ENCODE measurements at regions not wholly inside any gene's neighbourhood (a gene's known extent, or its start where the extent isn't known, plus 50 kb on each side); places are given as distances from the start of the nearest gene placed in this dataset.
"Not testable (repeated sequence)": the region's sequence is repeated elsewhere in the genome, so short reads cannot be mapped to it uniquely, and the experiment has no call there.

DNA sequence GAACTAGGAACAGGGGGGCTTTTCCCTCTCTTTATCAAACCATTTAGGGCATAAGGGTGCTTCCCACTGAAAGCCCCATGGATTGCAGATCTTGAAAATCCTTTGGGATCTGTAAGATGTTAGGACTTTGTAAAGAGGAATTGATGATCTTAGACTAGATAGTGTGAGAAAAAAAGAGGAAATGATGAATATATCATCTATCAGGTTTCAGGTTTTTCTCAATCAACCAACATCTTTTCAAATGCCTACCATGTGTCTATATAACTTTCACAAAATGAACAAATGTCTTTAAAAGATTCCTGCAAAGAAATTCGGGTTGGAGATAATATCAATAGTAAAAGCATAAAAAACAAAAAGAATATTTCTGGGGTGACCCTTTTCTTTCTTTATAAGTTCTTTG is 50.1 kb downstream of the KCNC4 start:
- DNase-seq (ENCODE audit: low spot score): no peak

DNA sequence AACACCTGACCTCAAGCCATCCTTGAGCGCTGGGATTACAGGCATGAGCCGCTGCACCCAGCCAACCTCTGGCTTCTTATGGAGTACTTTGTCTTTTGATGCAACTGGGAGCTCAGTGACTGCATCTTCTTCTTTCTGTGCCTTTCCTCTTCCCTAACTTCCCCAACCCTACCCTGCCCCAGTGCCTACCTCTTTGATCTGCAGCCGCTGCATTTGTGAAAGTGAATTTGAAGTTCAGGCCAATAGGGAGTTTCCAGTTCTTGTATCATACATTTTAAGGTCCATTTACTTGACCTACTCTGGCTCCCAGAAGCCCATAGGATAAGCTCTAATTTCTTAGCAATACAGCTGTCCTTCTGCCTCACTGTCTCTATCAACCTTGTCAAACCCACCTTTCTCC is 52.2 kb downstream of the KCNC4 start:
- DNase-seq (ENCODE audit: low spot score): no peak

DNA sequence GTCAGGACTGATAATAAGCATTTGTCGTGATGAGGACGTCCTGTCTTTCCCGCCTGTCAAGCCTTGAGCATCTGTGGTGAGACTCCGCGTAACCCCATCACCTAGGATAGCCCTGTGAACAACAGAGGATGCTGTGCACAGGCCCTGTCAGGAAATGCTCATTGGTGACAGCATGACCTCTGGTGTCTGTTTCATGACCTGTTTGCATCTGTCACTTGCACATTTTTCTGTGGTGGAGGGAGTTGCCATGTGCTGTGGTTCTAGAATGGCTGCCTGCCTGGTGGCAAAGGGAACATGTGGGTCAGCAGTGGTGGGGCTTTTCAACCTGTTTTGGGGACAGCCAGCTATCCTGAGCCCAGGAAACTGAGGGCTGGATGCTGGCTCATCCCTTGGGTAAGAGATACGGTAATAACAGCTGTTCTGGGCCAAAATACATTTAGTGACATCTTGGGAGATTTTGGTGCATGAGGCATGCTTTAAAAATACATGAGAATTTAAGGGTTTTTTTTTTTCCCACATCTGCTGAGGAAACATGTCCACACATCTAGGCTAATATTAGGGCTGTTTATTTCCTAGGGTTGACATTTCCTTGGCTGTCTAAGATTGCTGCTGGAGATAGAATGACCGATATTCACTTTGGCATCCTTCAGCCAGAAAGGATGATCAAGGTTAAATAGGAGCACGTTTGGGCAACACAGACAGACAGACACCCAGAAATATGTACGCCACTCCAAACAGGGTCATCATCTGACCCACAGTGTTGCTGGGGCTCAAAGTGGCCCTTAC is 52.9 kb downstream of the KCNC4 start:
- DNase-seq (ENCODE audit: low spot score): no peak

DNA sequence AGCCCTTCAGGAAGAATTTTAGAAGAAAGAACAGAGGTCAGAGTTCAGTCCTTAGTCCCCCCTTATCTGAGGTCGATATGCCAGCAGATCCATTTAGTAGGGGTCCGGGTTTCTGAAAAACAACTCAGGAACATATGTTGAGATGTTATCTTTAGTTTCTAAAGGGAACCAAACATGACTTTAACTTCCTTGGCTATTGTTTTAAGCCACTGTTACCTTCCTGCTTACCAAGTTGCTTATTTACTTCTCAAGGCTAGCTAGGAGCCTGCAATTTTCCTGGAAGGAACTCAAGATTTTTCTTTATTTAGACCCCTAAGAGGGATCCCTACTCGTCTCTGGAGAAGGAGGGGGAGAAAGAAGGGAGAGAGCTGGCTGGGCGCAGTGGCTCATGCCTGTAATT is 54.3 kb downstream of the KCNC4 start:
- no peak for DNase-seq (ENCODE audit: low spot score)

DNA sequence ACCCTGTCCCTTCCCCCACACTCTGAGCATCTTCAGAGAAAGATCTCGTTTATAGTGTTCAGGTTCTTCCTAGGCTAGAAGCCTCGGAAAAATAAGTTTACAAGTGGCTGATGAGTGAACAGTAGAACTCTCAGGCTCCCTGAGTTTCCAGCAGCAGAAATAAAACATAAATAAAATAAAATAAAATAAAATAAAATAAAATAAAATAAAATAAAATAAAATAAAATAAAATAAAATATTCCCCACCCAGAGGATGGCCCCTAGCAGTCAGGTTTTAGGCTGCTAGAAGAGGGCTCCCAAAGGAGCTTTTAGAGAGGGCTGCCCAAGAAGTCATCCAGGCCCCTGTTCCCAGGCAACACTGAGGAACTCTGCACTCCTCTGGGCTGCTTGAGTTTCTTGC is 55.1 kb downstream of the KCNC4 start:
- DNase-seq (ENCODE audit: low spot score): no peak

DNA sequence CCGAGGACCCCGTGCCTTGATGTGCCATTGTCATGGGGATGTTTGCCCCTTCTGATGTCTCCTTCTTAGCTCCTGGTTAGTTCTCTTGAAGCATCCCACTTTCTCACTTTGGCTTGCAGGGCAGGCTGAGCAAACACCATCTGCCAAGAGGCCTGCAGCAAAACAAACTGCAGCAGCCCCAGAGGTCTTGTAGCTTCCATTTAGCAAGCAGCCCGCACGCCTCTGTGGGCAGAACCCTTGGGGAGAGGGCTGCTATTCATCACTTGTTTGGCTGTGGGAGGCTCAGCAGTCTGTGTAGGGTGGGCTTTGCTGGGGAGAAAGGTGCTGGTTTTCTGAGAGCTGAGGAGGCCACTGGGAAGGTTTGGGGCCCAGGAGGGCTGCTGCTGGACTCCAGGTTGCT is 56.7 kb downstream of the KCNC4 start:
- DNase-seq (ENCODE audit: low spot score): no peak

DNA sequence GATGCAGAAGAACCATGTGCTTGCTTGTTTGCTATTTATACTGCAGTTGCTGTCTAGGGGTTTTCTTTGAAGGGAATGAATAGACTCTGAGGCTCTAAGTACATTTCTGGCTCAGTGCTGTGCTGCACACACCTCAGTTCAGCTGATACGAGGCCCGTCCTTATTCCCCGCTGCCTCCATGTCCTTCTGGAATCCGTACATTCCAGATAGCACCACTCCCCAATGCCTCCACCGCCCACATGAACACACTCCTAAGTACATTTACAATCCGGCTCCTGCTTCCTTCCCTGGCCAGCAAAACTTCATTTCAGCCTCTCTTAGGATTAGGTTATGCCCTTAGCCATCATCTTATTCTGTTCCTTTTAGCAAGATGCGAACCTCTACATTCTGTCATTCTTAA is 57.1 kb downstream of the KCNC4 start:
- DNase-seq (ENCODE audit: low spot score): no peak

DNA sequence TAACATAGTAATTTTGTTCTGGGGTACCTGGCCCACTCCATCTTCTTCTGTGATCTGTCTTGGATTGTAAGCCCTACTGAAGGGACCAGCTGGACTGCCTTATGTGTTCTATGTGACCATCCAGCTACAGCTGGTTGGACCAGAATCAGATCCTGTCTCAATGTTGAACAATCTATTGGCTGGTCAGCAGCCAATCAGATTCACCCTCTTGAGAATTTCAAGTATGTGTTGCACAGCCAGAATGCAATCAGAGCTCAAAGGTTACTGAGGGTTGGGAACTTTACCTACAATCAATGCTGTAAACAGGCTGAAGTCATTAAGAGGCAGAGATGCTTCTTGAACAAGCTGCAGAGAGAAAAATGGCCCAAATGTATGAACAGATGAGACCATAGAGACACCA is 61.9 kb downstream of the KCNC4 start:
- no peak for DNase-seq (ENCODE audit: low spot score)

DNA sequence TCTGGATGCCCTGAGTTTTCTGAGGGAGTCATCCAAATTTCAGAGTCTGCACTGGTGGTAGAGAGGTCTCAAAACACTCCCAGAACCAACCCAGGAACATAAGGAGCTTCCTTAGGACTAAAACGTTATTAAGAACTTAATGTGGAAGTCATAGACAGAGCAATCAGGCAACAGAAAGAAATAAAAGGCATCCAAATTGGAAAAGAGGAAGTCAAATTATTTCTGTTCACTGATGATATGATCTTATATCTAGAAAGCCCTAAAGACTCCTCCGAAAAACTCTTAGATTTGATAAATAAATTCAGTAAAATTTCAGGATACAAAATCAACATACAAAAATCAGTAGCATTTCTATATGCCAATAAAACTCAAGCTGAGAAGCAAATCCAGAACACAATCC is 63.7 kb downstream of the KCNC4 start:
- not testable (repeated sequence) for DNase-seq (ENCODE audit: low spot score)

DNA sequence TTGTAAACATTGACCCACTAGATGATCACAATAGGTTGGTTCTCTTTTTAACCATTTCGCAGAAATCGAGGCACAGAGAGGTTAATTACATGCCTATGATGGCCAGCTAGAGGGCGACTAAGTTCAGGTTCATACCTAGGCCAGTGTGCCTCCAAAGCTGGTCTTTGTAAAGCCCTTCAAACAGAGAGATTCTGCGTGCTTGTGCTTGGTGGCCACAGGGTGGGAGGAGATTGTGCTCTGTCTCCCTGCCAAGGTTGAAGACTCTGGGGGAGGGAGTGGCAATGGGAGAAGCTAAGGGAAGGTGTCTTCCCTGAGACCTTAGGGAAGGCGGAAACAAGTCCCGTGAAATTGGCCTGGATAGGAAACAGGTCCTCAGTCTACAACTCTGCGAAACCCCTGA is 59.1 kb upstream of the RBM15 start:
- DNase-seq (ENCODE audit: low spot score): no peak

DNA sequence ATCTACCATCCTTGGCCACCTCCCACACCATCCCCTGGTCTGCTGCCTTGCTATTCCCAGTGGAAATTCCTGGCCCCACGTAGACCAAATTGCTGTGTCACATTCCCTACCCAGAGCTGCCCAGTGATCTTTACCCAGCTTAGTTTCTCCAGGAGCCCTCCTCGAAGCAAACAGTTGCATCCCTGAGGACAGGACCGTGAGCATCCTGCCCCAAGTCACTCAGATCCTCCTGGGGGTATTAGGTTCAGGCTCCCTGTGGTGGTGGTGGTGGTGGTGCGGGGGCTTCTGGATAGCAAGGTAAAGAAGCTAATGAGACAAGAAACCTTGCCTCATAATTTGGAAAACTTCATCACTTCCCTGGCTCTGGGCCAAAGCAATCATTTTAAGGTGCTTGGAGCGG is 58.4 kb upstream of the RBM15 start:
- DNase-seq (ENCODE audit: low spot score): no peak

DNA sequence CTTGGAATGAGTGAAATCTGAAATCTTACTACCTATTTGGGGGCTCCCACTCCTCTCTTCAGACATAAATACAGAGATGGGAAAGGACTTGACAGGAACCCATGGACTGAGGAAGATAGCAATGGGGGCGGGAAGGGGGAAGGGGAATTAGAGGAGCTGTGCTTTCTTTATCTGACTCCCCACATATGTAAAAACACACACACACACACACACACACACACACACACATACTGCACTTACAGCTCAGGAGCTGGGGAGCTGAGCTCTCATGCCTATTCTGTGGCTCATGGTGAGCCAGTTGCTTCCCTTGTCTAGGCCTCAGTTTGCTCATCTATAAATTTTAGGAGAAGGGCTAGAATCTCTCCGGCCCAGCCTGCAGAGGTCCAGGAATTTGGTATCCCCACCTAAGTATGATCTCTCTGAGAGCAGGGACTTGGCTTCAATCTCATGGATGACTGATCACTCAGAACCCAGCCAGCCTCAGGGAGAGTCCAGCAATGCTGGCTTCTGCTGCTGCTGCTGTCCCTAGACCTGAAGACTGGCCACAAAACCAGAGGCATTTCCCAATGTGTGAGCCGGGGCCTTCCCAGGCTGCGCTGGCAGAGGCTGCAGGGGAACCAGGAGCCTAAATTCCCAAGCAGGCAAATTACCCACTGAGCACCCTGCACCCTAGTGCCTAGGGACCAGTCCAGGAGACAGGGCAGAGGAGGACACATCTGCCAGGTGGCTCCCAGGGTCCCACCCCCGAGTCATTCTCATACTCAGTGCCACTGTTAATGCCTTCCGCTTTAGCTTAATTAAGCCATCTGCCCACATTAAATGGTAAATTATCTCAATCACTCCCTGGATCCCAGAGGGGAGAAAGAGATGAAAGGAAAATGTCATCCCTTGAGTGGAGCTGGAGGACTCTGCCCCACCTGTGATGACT is 57.5 kb upstream of the RBM15 start:
- DNase-seq (ENCODE audit: low spot score): peak; percentile 29

DNA sequence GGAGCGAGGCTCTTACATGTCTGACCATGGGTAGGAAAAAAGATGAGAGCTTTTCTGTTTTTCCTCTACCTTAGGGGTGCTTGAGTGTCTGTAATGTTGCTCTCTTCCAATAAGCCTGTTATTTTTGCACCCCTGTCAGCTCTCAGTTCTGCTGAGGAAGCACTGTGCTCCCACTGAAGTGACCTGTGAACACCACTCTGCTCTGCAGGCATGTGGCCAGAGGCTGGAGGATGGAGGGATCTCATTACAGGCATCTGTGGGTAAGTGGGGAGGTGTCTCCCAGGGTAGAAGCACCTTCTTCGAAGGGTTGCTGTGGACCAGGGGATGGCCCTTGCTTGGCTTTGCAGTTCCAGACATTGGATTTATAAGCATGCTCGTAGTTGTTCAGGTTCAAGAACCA is 56.8 kb upstream of the RBM15 start:
- DNase-seq (ENCODE audit: low spot score): no peak

DNA sequence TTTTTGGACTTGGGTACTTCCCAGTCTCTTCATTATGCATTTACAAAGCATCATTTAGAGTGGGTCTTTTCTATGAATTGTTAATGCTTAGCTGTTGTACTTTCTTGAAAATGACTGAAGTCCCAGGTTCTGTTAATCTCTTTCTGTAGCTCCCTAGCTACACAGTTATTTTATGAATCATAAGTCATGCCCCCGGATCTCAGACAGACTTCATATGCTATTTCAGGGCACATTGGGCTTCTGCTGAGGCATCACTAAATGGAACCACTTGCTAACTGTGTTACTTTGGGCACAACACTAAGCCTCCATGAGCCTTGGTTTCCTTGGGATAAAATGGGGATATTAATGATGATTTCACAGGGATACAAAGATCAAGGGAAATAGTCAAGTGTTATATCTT is 55.5 kb upstream of the RBM15 start:
- no peak for DNase-seq (ENCODE audit: low spot score)

DNA sequence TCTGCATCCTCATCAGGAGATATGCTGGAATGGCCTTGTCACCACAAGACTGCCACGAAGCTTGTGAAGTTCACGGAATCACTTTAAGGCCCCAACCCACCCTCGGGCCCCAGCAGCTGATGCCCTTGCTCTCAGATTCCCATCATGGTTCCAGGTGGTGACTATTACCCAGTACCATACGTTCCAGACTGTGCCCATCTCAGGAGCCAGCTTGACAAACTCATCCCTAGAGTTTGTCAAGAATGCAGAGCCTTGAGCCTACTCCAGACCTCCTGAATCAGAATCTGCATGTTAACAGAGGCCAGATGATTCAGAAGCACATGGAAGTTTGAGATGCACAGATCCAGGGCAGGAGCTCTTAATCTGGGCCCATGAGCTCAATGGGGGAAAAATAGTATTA is 53.9 kb upstream of the RBM15 start:
- no peak for DNase-seq (ENCODE audit: low spot score)

DNA sequence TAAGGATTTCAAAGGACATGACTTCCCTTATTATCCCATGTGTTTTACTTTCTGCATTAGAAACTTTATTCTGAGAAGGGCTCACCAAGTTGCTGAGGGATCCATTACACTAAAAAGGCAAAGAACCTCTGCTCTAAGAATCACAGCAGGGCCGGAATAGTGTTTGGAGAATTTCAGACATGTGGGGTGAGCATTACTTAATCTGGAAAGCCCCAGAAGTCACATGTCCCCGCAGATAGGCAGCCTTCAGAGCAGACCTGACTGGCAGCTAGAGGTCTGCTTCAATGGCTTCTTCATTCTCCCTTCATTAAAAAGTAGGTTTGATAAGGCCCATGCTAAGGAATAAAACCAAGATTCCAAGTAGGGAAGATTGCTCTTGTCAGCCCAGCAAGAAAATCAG is 52.6 kb upstream of the RBM15 start:
- DNase-seq (ENCODE audit: low spot score): no peak

DNA sequence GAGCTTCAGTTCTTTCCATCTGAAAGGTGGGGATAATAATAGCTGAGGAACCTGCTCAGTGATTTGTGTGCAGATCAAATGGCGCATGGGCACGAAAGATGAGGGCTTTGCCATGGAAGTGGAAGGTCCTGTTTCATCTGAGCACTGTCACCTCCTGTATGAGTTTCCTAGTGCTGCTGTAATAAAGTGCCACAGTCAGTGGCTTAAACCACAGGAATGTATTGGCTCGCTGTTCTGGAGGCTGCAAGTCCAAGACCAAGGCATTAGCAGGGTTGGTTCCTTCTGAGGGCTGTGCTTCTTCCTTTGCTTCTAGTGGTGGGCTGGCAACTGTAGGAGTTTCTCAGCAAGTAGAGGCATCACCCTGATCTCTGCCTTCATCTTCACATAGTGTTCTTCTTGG is 51.1 kb upstream of the RBM15 start:
- DNase-seq (ENCODE audit: low spot score): no peak
